Liver (tissue), 8 donors: ENCODE measurements at regions not wholly inside any gene's neighbourhood (a gene's known extent, or its start where the extent isn't known, plus 50 kb on each side); places are given as distances from the start of the nearest gene placed in this dataset.

Source experiments
- DNase-seq: peaks from one replicate; pipeline ENCODE4 v3.0.0-alpha.2; 2017; ENCODE audit warnings: low spot score
- H3K27ac ChIP-seq, 2 donors: one replicate each; pipeline ENCODE4 v1.7.0; 2013; ENCODE audit warnings: inconsistent platforms in 2 of 2, low read length in 2 of 2, control low read depth in 1 of 2, low read depth in 1 of 2, mild to moderate bottlenecking in 1 of 2
- H3K27me3 ChIP-seq, 4 donors: one replicate each; pipeline versions ENCODE4 v1.6.1 to v1.7.0; 2013; ENCODE audit warnings: low read length in 3 of 4, inconsistent platforms in 1 of 4, mild to moderate bottlenecking in 1 of 4, moderate library complexity in 1 of 4; ENCODE audit not compliant: control insufficient read depth in 4 of 4, insufficient read depth in 4 of 4
- H3K36me3 ChIP-seq, 4 donors: one replicate each; pipeline versions ENCODE4 v1.6.1 to v1.7.0; 2013; ENCODE audit warnings: low read length in 3 of 4, mild to moderate bottlenecking in 3 of 4, low read depth in 1 of 4, moderate library complexity in 1 of 4; ENCODE audit not compliant: control insufficient read depth in 4 of 4, insufficient read depth in 3 of 4
- H3K4me1 ChIP-seq, 4 donors: one replicate each; pipeline versions ENCODE4 v1.6.1 to v1.7.0; 2013; ENCODE audit warnings: low read length in 3 of 4, mild to moderate bottlenecking in 3 of 4, moderate library complexity in 1 of 4; ENCODE audit not compliant: control insufficient read depth in 4 of 4, insufficient read depth in 4 of 4
- H3K4me3 ChIP-seq, 3 donors: one replicate each; pipeline versions ENCODE4 v1.6.1 to v1.7.0; 2013; ENCODE audit warnings: low read length in 3 of 3, control low read depth in 1 of 3, low read depth in 1 of 3, mild to moderate bottlenecking in 1 of 3
- H3K9ac ChIP-seq, 2 donors: one replicate each; pipeline ENCODE4 v1.7.0; 2013; ENCODE audit warnings: low read length in 2 of 2, mild to moderate bottlenecking in 2 of 2, moderate library complexity in 2 of 2, control low read depth in 1 of 2, low read depth in 1 of 2
- H3K9me3 ChIP-seq, 4 donors: one replicate each; pipeline versions ENCODE4 v1.6.1 to v1.7.0; 2013; ENCODE audit warnings: low read length in 3 of 4; ENCODE audit not compliant: control insufficient read depth in 4 of 4
- EGR1 ChIP-seq, 2 donors: IDR thresholded peaks; 2 replicates each; pipeline ENCODE4 v1.6.1; 2016 to 2018; ENCODE audit warnings: antibody characterized with exemption in 2 of 2, low read depth in 2 of 2
- FOXA1 ChIP-seq: IDR thresholded peaks from 2 replicates; pipeline ENCODE4 v1.6.1; 2016; ENCODE audit warnings: antibody characterized with exemption
- FOXA2 ChIP-seq: IDR thresholded peaks from 2 replicates; pipeline ENCODE4 v1.6.1; 2016; ENCODE audit warnings: antibody characterized with exemption
- GABPA ChIP-seq, 2 donors: IDR thresholded peaks in 1 of 2; conservative IDR thresholded peaks in 1 of 2; 2 replicates each; pipeline ENCODE4 v1.6.1; 2016; ENCODE audit warnings: antibody characterized with exemption in 2 of 2, mild to moderate bottlenecking in 1 of 2, moderate library complexity in 1 of 2
- HNF4A ChIP-seq, 2 donors: conservative IDR thresholded peaks; 2 replicates each; pipeline ENCODE4 v1.6.1; 2016; ENCODE audit warnings: antibody characterized with exemption in 2 of 2, mild to moderate bottlenecking in 2 of 2
- JUND ChIP-seq, 2 donors: IDR thresholded peaks; 2 replicates each; pipeline ENCODE4 v1.6.1; 2016; ENCODE audit warnings: antibody characterized with exemption in 2 of 2
- NR2F2 ChIP-seq: IDR thresholded peaks from 2 replicates; pipeline ENCODE4 v1.6.1; 2016; ENCODE audit warnings: antibody characterized with exemption
- RAD21 ChIP-seq, 2 donors: IDR thresholded peaks; 2 replicates each; pipeline ENCODE4 v1.6.1; 2016; ENCODE audit warnings: antibody characterized with exemption in 2 of 2, mild to moderate bottlenecking in 2 of 2
- RXRA ChIP-seq, 2 donors: IDR thresholded peaks; 2 replicates each; pipeline ENCODE4 v1.6.1; 2017 to 2018; ENCODE audit warnings: antibody characterized with exemption in 2 of 2, mild to moderate bottlenecking in 1 of 2
- SP1 ChIP-seq: IDR thresholded peaks from 2 replicates; pipeline ENCODE4 v1.6.1; 2018; ENCODE audit warnings: antibody characterized with exemption, mild to moderate bottlenecking
- YY1 ChIP-seq: IDR thresholded peaks from 2 replicates; pipeline ENCODE4 v1.6.1; 2016; ENCODE audit warnings: antibody characterized with exemption, mild to moderate bottlenecking
- WGBS: extraction: QIAGEN DNeasy Blood & Tissue Kit; methylation state at CpG from one replicate; pipeline ENCODE4 v1.1.7; 2013; 5-methylcytosine and 5-hydroxymethylcytosine counted together
- TF ChIP-seq, protein P1 (sequence below): IDR thresholded peaks from 2 replicates; pipeline ENCODE4 v1.6.1; 2016; ENCODE audit warnings: antibody characterized with exemption, mild to moderate bottlenecking
- TF ChIP-seq, protein P2 (sequence below): IDR thresholded peaks from 2 replicates; pipeline ENCODE4 v1.6.1; 2016; ENCODE audit warnings: antibody characterized with exemption
- TF ChIP-seq, protein P3 (sequence below): fragments of 150-350 bp; IDR thresholded peaks from 2 replicates; pipeline ENCODE4 v1.5.1; 2017; ENCODE audit warnings: improper control_type of control experiment, low read depth, low read length; ENCODE audit not compliant: missing input control
- TF ChIP-seq, protein P4 (sequence below): IDR thresholded peaks from 2 replicates; pipeline ENCODE4 v1.6.1; 2016; ENCODE audit warnings: antibody characterized with exemption
- donor health status: healthy.
- donor health status: healthy.
- donor health status: healthy.
- donor health status: healthy.
- donor health status: healthy.

DNA sequence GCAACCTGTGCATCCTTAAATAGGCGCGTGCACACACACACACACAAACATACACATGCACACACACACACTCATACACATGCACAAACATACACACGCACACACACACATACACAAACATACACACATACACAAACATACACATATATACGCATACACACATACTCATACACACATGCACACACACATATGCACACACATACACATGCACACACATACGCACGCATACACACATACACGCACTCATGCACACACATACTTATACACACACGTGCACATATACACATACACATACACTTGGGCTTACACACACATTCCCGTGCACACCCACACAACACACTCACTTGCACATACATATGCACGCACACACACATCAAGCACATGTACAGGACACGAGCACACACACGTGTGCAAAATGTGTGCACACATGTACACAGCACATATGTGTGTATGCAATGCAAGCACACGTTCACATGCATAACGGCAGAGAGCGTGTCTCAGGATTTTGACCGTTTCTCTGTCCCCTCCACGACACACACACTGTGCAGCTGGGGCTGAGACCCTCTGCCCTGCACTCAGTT is 84.5 kb downstream of the SIK1 start:
- Histone ChIP-seq H3K4me1 (peaks cover 2 to 19% (median 14%) of the 10 kb centered on the region in 4 donors), H3K27ac (no peak overlapping the region), H3K9me3 (no peaks in the 10 kb centered on the region), H3K27me3 (no peaks in the 10 kb centered on the region), H3K36me3 (no peaks in the 10 kb centered on the region), H3K9ac (no peak overlapping the region), H3K4me3 (no peak overlapping the region)
- DNase-seq: no peak
- WGBS: 89% methylated on average over 17 of the region's 17 CpGs
- TF ChIP-seq, protein P1, sequence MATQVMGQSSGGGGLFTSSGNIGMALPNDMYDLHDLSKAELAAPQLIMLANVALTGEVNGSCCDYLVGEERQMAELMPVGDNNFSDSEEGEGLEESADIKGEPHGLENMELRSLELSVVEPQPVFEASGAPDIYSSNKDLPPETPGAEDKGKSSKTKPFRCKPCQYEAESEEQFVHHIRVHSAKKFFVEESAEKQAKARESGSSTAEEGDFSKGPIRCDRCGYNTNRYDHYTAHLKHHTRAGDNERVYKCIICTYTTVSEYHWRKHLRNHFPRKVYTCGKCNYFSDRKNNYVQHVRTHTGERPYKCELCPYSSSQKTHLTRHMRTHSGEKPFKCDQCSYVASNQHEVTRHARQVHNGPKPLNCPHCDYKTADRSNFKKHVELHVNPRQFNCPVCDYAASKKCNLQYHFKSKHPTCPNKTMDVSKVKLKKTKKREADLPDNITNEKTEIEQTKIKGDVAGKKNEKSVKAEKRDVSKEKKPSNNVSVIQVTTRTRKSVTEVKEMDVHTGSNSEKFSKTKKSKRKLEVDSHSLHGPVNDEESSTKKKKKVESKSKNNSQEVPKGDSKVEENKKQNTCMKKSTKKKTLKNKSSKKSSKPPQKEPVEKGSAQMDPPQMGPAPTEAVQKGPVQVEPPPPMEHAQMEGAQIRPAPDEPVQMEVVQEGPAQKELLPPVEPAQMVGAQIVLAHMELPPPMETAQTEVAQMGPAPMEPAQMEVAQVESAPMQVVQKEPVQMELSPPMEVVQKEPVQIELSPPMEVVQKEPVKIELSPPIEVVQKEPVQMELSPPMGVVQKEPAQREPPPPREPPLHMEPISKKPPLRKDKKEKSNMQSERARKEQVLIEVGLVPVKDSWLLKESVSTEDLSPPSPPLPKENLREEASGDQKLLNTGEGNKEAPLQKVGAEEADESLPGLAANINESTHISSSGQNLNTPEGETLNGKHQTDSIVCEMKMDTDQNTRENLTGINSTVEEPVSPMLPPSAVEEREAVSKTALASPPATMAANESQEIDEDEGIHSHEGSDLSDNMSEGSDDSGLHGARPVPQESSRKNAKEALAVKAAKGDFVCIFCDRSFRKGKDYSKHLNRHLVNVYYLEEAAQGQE: no peak
- TF ChIP-seq, protein P2, sequence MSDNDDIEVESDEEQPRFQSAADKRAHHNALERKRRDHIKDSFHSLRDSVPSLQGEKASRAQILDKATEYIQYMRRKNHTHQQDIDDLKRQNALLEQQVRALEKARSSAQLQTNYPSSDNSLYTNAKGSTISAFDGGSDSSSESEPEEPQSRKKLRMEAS: no peak
- no peak for TF ChIP-seq SP1
- TF ChIP-seq YY1: no peak
- TF ChIP-seq NR2F2: no peak
- TF ChIP-seq, protein P3, sequence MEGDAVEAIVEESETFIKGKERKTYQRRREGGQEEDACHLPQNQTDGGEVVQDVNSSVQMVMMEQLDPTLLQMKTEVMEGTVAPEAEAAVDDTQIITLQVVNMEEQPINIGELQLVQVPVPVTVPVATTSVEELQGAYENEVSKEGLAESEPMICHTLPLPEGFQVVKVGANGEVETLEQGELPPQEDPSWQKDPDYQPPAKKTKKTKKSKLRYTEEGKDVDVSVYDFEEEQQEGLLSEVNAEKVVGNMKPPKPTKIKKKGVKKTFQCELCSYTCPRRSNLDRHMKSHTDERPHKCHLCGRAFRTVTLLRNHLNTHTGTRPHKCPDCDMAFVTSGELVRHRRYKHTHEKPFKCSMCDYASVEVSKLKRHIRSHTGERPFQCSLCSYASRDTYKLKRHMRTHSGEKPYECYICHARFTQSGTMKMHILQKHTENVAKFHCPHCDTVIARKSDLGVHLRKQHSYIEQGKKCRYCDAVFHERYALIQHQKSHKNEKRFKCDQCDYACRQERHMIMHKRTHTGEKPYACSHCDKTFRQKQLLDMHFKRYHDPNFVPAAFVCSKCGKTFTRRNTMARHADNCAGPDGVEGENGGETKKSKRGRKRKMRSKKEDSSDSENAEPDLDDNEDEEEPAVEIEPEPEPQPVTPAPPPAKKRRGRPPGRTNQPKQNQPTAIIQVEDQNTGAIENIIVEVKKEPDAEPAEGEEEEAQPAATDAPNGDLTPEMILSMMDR: no peak
- TF ChIP-seq GABPA (IDR thresholded peaks at IDR 0.05 in 1 of 2, conservative IDR thresholded peaks at IDR 0.05 in 1 of 2): no peak
- TF ChIP-seq JUND (IDR thresholded peaks at IDR 0.05): no peak
- no peak for TF ChIP-seq FOXA1
- TF ChIP-seq HNF4A (conservative IDR thresholded peaks at IDR 0.05): no peak
- no peak for TF ChIP-seq FOXA2
- TF ChIP-seq, protein P4, sequence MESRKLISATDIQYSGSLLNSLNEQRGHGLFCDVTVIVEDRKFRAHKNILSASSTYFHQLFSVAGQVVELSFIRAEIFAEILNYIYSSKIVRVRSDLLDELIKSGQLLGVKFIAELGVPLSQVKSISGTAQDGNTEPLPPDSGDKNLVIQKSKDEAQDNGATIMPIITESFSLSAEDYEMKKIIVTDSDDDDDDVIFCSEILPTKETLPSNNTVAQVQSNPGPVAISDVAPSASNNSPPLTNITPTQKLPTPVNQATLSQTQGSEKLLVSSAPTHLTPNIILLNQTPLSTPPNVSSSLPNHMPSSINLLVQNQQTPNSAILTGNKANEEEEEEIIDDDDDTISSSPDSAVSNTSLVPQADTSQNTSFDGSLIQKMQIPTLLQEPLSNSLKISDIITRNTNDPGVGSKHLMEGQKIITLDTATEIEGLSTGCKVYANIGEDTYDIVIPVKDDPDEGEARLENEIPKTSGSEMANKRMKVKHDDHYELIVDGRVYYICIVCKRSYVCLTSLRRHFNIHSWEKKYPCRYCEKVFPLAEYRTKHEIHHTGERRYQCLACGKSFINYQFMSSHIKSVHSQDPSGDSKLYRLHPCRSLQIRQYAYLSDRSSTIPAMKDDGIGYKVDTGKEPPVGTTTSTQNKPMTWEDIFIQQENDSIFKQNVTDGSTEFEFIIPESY: no peak
- no peak for TF ChIP-seq RXRA (IDR thresholded peaks at IDR 0.05)
- TF ChIP-seq RAD21 (IDR thresholded peaks at IDR 0.05): no peak

DNA sequence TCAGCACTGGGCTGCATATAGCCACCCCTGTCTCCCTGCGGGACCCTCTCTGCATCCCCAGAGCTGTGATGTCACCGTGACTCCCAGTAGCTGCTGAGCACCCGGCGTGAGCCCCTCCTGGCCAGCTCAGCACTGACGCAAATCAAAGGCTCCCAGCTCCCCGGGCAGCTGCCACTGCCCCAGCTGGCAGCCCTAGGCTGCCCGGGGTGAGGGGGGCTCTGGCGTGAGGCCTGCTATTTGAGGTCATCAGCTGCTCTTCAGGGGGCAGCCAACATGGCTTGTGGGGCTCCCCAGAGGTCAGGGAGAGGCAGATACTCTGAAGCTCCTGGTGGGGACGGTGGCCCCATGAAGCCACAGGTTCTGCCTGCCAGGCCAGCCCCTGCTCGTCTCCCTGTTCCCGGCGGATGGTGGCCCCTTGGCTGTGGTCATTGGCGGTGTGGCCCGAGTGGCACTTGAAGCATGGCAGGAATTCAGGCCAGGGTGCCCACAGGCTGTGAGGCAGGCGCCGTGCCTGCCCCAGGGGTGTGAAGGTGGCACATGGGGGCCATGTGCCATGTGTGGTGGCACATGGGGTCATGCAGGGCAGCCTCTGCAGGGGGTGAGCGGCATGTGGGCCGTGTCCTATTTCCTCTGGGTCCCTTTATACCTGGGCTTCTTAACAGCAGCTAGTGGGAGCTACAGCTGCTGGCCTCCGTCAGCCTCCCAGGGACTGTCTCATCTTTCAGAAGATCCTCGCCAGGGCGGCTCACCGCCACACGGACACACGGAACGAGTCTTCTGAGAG is 85.4 kb downstream of the SIK1 start:
- 91% methylated on average over 25 of the region's 25 CpGs for WGBS

More for the DNA sequence above, 85.4 kb downstream of the SIK1 start:
- Histone ChIP-seq H3K27me3 (no peaks in the 10 kb centered on the region), H3K9ac (no peak overlapping the region), H3K4me3 (no peak overlapping the region), H3K27ac (no peak overlapping the region), H3K9me3 (no peaks in the 10 kb centered on the region), H3K4me1 (peaks cover 2 to 19% (median 14%) of the 10 kb centered on the region in 4 donors), H3K36me3 (no peaks in the 10 kb centered on the region)
- DNase-seq: no peak
- TF ChIP-seq EGR1 (IDR thresholded peaks at IDR 0.05; ENCODE audit: low read depth in 2 of 2) (no peak), NR2F2 (no peak), JUND (IDR thresholded peaks at IDR 0.05) (no peak), HNF4A (conservative IDR thresholded peaks at IDR 0.05) (no peak), YY1 (no peak)
